ENCODE measurements at regions not wholly inside any gene's neighbourhood (a gene's known extent, or its start where the extent isn't known, plus 50 kb on each side); places are given as distances from the start of the nearest gene placed in this dataset.
"Not testable (repeated sequence)": the region's sequence is repeated elsewhere in the genome, so short reads cannot be mapped to it uniquely, and the experiment has no call there.

- no peaks in the 10 kb centered on the region for H3K27me3 ChIP-seq (ENCODE audit: control insufficient read depth in 2 of 2, insufficient read depth in 2 of 2, low read length in 2 of 2)
- H3K9me1 ChIP-seq (replicated peaks; ENCODE audit: control insufficient read depth, extremely low read depth, insufficient read depth, low read length): no peaks in the 10 kb centered on the region
- dilution Hi-C loops (cut with MboI; ENCODE audit: extremely low pct_ligation_motif_present, low sequenced_read_pairs): no loop called here
- no peaks in the 10 kb centered on the region for H3K36me3 ChIP-seq (ENCODE audit: control insufficient read depth in 2 of 2, extremely low read depth in 1 of 2, insufficient read depth in 2 of 2, low read length in 2 of 2)
- intact Hi-C loops (cut with micrococcal nuclease): no loop called here
- H3K4me2 ChIP-seq (ENCODE audit: insufficient read depth, low read length): no peak overlapping the region
- peaks cover 2% of the 10 kb centered on the region for H3K9me3 ChIP-seq (replicated peaks; ENCODE audit: control insufficient read depth, insufficient read depth, low read length)
- H3K27ac ChIP-seq (ENCODE audit: insufficient read depth, low read depth, low read length): no peak overlapping the region
- ChIA-PET POLR2A (no interaction called here), CTCF (no interaction called here)
- no peaks in the 10 kb centered on the region for H3K4me1 ChIP-seq (ENCODE audit: control insufficient read depth, extremely low read depth, insufficient read depth, low read length)
- H3K9ac ChIP-seq (replicated peaks; ENCODE audit: extremely low read depth, insufficient read depth, low read length): no peak overlapping the region
- DNase-seq (ENCODE audit: low read depth, low spot score): no peak
- H3K79me2 ChIP-seq (ENCODE audit: control insufficient read depth, insufficient read depth, low read length): no peaks in the 10 kb centered on the region
- TF ChIP-seq JUN (IDR thresholded peaks at IDR 0.05; ENCODE audit: borderline replicate concordance, insufficient read depth, insufficient read length, low read depth) (no peak), FOS (IDR thresholded peaks at IDR 0.05; ENCODE audit: borderline replicate concordance, insufficient read depth, low read length) (no peak), MYC (IDR thresholded peaks at IDR 0.05; ENCODE audit: low read depth, low read length) (no peak)
- BruUV-seq (replicated peaks): no TSS peak
- H3K4me3 ChIP-seq (replicated peaks in 1 of 3; ENCODE audit: insufficient read depth in 1 of 3, low read depth in 1 of 3, low read length in 3 of 3): no peak overlapping the region
- H4K20me1 ChIP-seq (replicated peaks; ENCODE audit: control insufficient read depth, extremely low read depth, insufficient read depth, low read length): no peaks in the 10 kb centered on the region
- no peak for FAIRE-seq
- no peak overlapping the region for H2AFZ ChIP-seq (ENCODE audit: low read depth, low read length)
Measured at GRCh38 chr3:22704166-22704565, 499.0 kb upstream of the UBE2E2 start.

- no peak overlapping the region for H3K9ac ChIP-seq (replicated peaks; ENCODE audit: extremely low read depth, insufficient read depth, low read length)
- no peaks in the 10 kb centered on the region for H3K36me3 ChIP-seq (ENCODE audit: control insufficient read depth in 2 of 2, extremely low read depth in 1 of 2, insufficient read depth in 2 of 2, low read length in 2 of 2)
- H3K9me1 ChIP-seq (replicated peaks; ENCODE audit: control insufficient read depth, extremely low read depth, insufficient read depth, low read length): no peaks in the 10 kb centered on the region
- TF ChIP-seq FOS (IDR thresholded peaks at IDR 0.05; ENCODE audit: borderline replicate concordance, insufficient read depth, low read length) (no peak), MAX (IDR thresholded peaks at IDR 0.05; ENCODE audit: insufficient read depth, insufficient read length) (no peak)
- intact Hi-C loops (cut with micrococcal nuclease): no loop called here
- H3K4me1 ChIP-seq (ENCODE audit: control insufficient read depth, extremely low read depth, insufficient read depth, low read length): no peaks in the 10 kb centered on the region
- FAIRE-seq (no peak), DNase-seq (ENCODE audit: low read depth, low spot score) (no peak)
- H3K79me2 ChIP-seq (ENCODE audit: control insufficient read depth, insufficient read depth, low read length): no peaks in the 10 kb centered on the region
- no TSS peak for BruUV-seq (replicated peaks)
- peaks cover 2% of the 10 kb centered on the region for H3K9me3 ChIP-seq (replicated peaks; ENCODE audit: control insufficient read depth, insufficient read depth, low read length)
- H3K27me3 ChIP-seq (ENCODE audit: control insufficient read depth in 2 of 2, insufficient read depth in 2 of 2, low read length in 2 of 2): no peaks in the 10 kb centered on the region
- CTCF ChIA-PET: no interaction called here
- H2AFZ ChIP-seq (ENCODE audit: low read depth, low read length): no peak overlapping the region
- H3K27ac ChIP-seq (ENCODE audit: insufficient read depth, low read depth, low read length): no peak overlapping the region
- no peak overlapping the region for H3K4me3 ChIP-seq (replicated peaks in 1 of 3; ENCODE audit: insufficient read depth in 1 of 3, low read depth in 1 of 3, low read length in 3 of 3)
- no peaks in the 10 kb centered on the region for H4K20me1 ChIP-seq (replicated peaks; ENCODE audit: control insufficient read depth, extremely low read depth, insufficient read depth, low read length)
- H3K4me2 ChIP-seq (ENCODE audit: insufficient read depth, low read length): no peak overlapping the region
- POLR2A ChIA-PET: no interaction called here
- dilution Hi-C loops (cut with MboI; ENCODE audit: extremely low pct_ligation_motif_present, low sequenced_read_pairs): no loop called here
Measured at GRCh38 chr3:22704571-22705354, 498.4 kb upstream of the UBE2E2 start.

- H3K27ac ChIP-seq (ENCODE audit: insufficient read depth, low read depth, low read length); H3K4me1 ChIP-seq (ENCODE audit: control insufficient read depth, extremely low read depth, insufficient read depth, low read length); H3K27me3 ChIP-seq (ENCODE audit: control insufficient read depth in 2 of 2, insufficient read depth in 2 of 2, low read length in 2 of 2); CTCF ChIA-PET; H2AFZ ChIP-seq (ENCODE audit: low read depth, low read length); BruUV-seq (replicated peaks); dilution Hi-C loops (cut with MboI; ENCODE audit: extremely low pct_ligation_motif_present, low sequenced_read_pairs); H3K9me1 ChIP-seq (replicated peaks; ENCODE audit: control insufficient read depth, extremely low read depth, insufficient read depth, low read length); H3K9ac ChIP-seq (replicated peaks; ENCODE audit: extremely low read depth, insufficient read depth, low read length); POLR2A ChIA-PET; H3K4me2 ChIP-seq (ENCODE audit: insufficient read depth, low read length); H3K79me2 ChIP-seq (ENCODE audit: control insufficient read depth, insufficient read depth, low read length); intact Hi-C loops (cut with micrococcal nuclease); DNase-seq (ENCODE audit: low read depth, low spot score); H3K36me3 ChIP-seq (ENCODE audit: control insufficient read depth in 2 of 2, extremely low read depth in 1 of 2, insufficient read depth in 2 of 2, low read length in 2 of 2); H3K9me3 ChIP-seq (replicated peaks; ENCODE audit: control insufficient read depth, insufficient read depth, low read length); H3K4me3 ChIP-seq (replicated peaks in 1 of 3; ENCODE audit: insufficient read depth in 1 of 3, low read depth in 1 of 3, low read length in 3 of 3); FAIRE-seq; H4K20me1 ChIP-seq (replicated peaks; ENCODE audit: control insufficient read depth, extremely low read depth, insufficient read depth, low read length): not testable (repeated sequence)
Measured at GRCh38 chr3:22706922-22707321, 496.2 kb upstream of the UBE2E2 start.

All from endothelial cell of umbilical vein (primary cell).